ENCODE measurements at regions not wholly inside any gene's neighbourhood (a gene's known extent, or its start where the extent isn't known, plus 50 kb on each side); places are given as distances from the start of the nearest gene placed in this dataset.

GRCh38 chr3:118799303-118799702 is 235.3 kb downstream of the IGSF11 start:
- no peak for ATAC-seq

DNA sequence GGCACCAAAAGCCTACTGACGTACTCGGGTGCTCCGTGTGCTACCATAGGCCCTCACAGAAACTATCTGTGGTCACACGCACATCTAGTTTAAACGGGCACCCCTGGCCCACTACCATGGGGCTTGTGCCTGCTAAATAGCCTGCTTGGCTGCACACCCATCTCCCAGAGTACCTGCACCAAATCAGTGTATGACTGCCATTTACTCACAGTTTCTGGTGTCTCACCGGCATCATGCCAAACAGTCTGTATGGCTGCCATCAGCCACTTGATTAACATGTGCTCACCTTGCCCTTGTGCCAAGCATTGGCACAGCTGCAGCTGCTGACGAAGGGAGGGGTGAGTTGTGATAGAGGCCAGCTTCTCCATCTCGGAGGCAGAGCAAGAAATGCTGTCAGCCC is 232.7 kb downstream of the IGSF11 start:
- no peak for ATAC-seq
- TF ChIP-seq TSHZ2 (CRISPR knock-in tag; IDR thresholded peaks at IDR 0.05): no peak
- TF ChIP-seq, protein P1, sequence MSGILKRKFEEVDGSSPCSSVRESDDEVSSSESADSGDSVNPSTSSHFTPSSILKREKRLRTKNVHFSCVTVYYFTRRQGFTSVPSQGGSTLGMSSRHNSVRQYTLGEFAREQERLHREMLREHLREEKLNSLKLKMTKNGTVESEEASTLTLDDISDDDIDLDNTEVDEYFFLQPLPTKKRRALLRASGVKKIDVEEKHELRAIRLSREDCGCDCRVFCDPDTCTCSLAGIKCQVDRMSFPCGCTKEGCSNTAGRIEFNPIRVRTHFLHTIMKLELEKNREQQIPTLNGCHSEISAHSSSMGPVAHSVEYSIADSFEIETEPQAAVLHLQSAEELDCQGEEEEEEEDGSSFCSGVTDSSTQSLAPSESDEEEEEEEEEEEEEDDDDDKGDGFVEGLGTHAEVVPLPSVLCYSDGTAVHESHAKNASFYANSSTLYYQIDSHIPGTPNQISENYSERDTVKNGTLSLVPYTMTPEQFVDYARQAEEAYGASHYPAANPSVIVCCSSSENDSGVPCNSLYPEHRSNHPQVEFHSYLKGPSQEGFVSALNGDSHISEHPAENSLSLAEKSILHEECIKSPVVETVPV (CRISPR knock-in tag; IDR thresholded peaks at IDR 0.05): no peak
- no peak for TF ChIP-seq ISL1 (CRISPR knock-in tag; IDR thresholded peaks at IDR 0.05)
- TF ChIP-seq ESRRG (CRISPR knock-in tag; IDR thresholded peaks at IDR 0.05): no peak
- TF ChIP-seq SNAI2 (CRISPR knock-in tag; IDR thresholded peaks at IDR 0.05): no peak
- TF ChIP-seq ZNF70 (CRISPR knock-in tag; IDR thresholded peaks at IDR 0.05): no peak

More at GRCh38 chr3:118799303-118799702, 235.3 kb downstream of the IGSF11 start:
- no peak for TF ChIP-seq TOX (CRISPR knock-in tag; IDR thresholded peaks at IDR 0.05; ENCODE audit: borderline replicate concordance)
- no peak for TF ChIP-seq ZC3H10 (CRISPR knock-in tag; IDR thresholded peaks at IDR 0.05)
- TF ChIP-seq ZFP30 (CRISPR knock-in tag; IDR thresholded peaks at IDR 0.05): no peak
- TF ChIP-seq, protein P2, sequence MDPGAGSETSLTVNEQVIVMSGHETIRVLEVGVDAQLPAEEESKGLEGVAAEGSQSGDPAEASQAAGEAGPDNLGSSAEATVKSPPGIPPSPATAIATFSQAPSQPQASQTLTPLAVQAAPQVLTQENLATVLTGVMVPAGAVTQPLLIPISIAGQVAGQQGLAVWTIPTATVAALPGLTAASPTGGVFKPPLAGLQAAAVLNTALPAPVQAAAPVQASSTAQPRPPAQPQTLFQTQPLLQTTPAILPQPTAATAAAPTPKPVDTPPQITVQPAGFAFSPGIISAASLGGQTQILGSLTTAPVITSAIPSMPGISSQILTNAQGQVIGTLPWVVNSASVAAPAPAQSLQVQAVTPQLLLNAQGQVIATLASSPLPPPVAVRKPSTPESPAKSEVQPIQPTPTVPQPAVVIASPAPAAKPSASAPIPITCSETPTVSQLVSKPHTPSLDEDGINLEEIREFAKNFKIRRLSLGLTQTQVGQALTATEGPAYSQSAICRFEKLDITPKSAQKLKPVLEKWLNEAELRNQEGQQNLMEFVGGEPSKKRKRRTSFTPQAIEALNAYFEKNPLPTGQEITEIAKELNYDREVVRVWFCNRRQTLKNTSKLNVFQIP (CRISPR knock-in tag; IDR thresholded peaks at IDR 0.05; ENCODE audit: borderline replicate concordance, low read depth): no peak
- TF ChIP-seq ISL1 (CRISPR knock-in tag; IDR thresholded peaks at IDR 0.05): no peak
- no peak for TF ChIP-seq ESRRG (CRISPR knock-in tag; IDR thresholded peaks at IDR 0.05)
- no peak for TF ChIP-seq PPARA (CRISPR knock-in tag; IDR thresholded peaks at IDR 0.05; ENCODE audit: borderline replicate concordance)
- TF ChIP-seq RARB (CRISPR knock-in tag; IDR thresholded peaks at IDR 0.05): no peak

GRCh38 chr3:118802325-118803095 is 232.1 kb downstream of the IGSF11 start:
- TF ChIP-seq CSDC2 (CRISPR knock-in tag; IDR thresholded peaks at IDR 0.05) (no peak), RARB (CRISPR knock-in tag; IDR thresholded peaks at IDR 0.05) (no peak), ESRRG (CRISPR knock-in tag; IDR thresholded peaks at IDR 0.05) (no peak), ARNTL (CRISPR knock-in tag; IDR thresholded peaks at IDR 0.05; ENCODE audit: borderline replicate concordance, low read depth) (no peak), PPARA (CRISPR knock-in tag; IDR thresholded peaks at IDR 0.05; ENCODE audit: borderline replicate concordance) (no peak), ZNF565 (CRISPR knock-in tag; conservative IDR thresholded peaks at IDR 0.05; ENCODE audit: low read depth) (no peak), TSHZ2 (CRISPR knock-in tag; IDR thresholded peaks at IDR 0.05) (no peak), ZFP3 (CRISPR knock-in tag; IDR thresholded peaks at IDR 0.05) (no peak), BACH2 (CRISPR knock-in tag; IDR thresholded peaks at IDR 0.05; ENCODE audit: borderline replicate concordance) (no peak), ISL1 (CRISPR knock-in tag; IDR thresholded peaks at IDR 0.05) (no peak), OSR1 (CRISPR knock-in tag; IDR thresholded peaks at IDR 0.05) (no peak), ZNF70 (CRISPR knock-in tag; IDR thresholded peaks at IDR 0.05) (no peak), TCF4 (CRISPR knock-in tag; IDR thresholded peaks at IDR 0.05; ENCODE audit: borderline replicate concordance) (no peak), GLIS3 (CRISPR knock-in tag; IDR thresholded peaks at IDR 0.05) (no peak), TOX (CRISPR knock-in tag; IDR thresholded peaks at IDR 0.05; ENCODE audit: borderline replicate concordance) (no peak)
- TF ChIP-seq, protein P2 (CRISPR knock-in tag; IDR thresholded peaks at IDR 0.05; ENCODE audit: borderline replicate concordance, low read depth): no peak
- TF ChIP-seq, protein P3, sequence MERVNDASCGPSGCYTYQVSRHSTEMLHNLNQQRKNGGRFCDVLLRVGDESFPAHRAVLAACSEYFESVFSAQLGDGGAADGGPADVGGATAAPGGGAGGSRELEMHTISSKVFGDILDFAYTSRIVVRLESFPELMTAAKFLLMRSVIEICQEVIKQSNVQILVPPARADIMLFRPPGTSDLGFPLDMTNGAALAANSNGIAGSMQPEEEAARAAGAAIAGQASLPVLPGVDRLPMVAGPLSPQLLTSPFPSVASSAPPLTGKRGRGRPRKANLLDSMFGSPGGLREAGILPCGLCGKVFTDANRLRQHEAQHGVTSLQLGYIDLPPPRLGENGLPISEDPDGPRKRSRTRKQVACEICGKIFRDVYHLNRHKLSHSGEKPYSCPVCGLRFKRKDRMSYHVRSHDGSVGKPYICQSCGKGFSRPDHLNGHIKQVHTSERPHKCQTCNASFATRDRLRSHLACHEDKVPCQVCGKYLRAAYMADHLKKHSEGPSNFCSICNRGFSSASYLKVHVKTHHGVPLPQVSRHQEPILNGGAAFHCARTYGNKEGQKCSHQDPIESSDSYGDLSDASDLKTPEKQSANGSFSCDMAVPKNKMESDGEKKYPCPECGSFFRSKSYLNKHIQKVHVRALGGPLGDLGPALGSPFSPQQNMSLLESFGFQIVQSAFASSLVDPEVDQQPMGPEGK (CRISPR knock-in tag; IDR thresholded peaks at IDR 0.05; ENCODE audit: borderline replicate concordance): no peak
- TF ChIP-seq, protein P1 (CRISPR knock-in tag; IDR thresholded peaks at IDR 0.05): no peak
- no peak for ATAC-seq

Measured in SK-N-SH treated with all-trans-retinoic acid at 6 μM for 48 hours (cell line).